ENCODE measurements at regions not wholly inside any gene's neighbourhood (a gene's known extent, or its start where the extent isn't known, plus 50 kb on each side); places are given as distances from the start of the nearest gene placed in this dataset.
A peak's percentile ranks its signal among the peaks of the same experiment; 100 is the strongest.
"Not testable (repeated sequence)": the region's sequence is repeated elsewhere in the genome, so short reads cannot be mapped to it uniquely, and the experiment has no call there.

- no peaks in the 10 kb centered on the region for H3K27me3 ChIP-seq
- H3K36me3 ChIP-seq: no peaks in the 10 kb centered on the region
- H3K27ac ChIP-seq: no peak overlapping the region
- H3K4me1 ChIP-seq: no peaks in the 10 kb centered on the region
- WGBS, 2 donors: 68 to 88% methylated on average over 2 of the region's 2 CpGs
- no peak for DNase-seq
- no peak overlapping the region for H3K4me3 ChIP-seq
- TF ChIP-seq POLR2AphosphoS5 (IDR thresholded peaks at IDR 0.05) (no peak), POLR2A (IDR thresholded peaks at IDR 0.05) (no peak), EP300 (IDR thresholded peaks at IDR 0.05) (no peak)
- TF ChIP-seq, protein P1, sequence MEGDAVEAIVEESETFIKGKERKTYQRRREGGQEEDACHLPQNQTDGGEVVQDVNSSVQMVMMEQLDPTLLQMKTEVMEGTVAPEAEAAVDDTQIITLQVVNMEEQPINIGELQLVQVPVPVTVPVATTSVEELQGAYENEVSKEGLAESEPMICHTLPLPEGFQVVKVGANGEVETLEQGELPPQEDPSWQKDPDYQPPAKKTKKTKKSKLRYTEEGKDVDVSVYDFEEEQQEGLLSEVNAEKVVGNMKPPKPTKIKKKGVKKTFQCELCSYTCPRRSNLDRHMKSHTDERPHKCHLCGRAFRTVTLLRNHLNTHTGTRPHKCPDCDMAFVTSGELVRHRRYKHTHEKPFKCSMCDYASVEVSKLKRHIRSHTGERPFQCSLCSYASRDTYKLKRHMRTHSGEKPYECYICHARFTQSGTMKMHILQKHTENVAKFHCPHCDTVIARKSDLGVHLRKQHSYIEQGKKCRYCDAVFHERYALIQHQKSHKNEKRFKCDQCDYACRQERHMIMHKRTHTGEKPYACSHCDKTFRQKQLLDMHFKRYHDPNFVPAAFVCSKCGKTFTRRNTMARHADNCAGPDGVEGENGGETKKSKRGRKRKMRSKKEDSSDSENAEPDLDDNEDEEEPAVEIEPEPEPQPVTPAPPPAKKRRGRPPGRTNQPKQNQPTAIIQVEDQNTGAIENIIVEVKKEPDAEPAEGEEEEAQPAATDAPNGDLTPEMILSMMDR (IDR thresholded peaks at IDR 0.05): no peak
- ATAC-seq (ENCODE audit: low FRiP score in 2 of 2): no peak
- H3K9me3 ChIP-seq: no peaks in the 10 kb centered on the region
Measured at GRCh38 chr5:62211405-62211804, 94.6 kb upstream of the KIF2A start.

DNA sequence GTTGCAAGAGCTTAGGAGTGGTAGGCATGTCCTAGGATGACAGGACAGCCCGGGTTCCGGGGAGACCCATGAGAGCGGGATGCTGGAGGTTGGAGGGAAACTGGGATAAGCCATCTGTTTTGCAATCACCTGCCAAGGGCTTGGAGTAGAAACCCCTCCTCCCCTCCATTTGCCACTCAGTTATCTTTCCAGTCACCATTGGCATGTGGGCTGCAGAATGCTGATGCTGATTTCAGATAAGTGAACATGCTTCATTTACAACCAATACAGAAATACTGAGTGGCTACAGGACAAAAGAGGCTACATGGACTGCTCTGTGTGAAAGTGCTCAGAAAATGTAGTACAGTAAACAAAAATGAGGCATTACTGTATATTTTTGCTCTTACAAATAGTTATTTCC lies 93.4 kb upstream of the KIF2A start:
- no peak for DNase-seq
- ATAC-seq (ENCODE audit: low FRiP score in 2 of 2): no peak
- TF ChIP-seq POLR2AphosphoS5 (IDR thresholded peaks at IDR 0.05) (no peak), EP300 (IDR thresholded peaks at IDR 0.05) (no peak), POLR2A (IDR thresholded peaks at IDR 0.05) (no peak)
- TF ChIP-seq, protein P1 (IDR thresholded peaks at IDR 0.05): no peak
- H3K27ac ChIP-seq: no peak overlapping the region
- no peaks in the 10 kb centered on the region for H3K4me1 ChIP-seq
- 92 to 95% methylated on average over 3 of the region's 3 CpGs for WGBS, 2 donors
- no peaks in the 10 kb centered on the region for H3K36me3 ChIP-seq
- no peaks in the 10 kb centered on the region for H3K9me3 ChIP-seq
- no peaks in the 10 kb centered on the region for H3K27me3 ChIP-seq
- H3K4me3 ChIP-seq: no peak overlapping the region

DNA sequence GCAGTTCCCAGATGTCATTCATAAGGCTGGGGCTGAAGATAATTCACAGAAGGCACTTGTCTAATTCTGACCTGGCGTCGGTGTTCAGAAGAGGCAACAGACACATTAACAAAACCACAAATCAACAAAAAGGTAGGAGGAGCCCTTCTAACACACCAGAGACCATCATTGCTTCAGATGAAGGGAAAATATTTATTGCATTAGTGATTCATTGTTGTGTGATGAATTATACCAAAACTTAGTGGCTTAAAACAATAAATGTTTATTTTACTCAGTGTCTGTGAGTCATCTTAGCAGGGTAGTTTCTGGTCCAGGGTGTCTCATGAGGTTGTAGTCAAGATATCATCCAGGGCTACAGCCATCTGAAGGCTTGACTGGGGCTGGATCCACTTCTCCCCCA lies 91.3 kb upstream of the KIF2A start:
- H3K9me3 ChIP-seq: no peaks in the 10 kb centered on the region
- H3K27me3 ChIP-seq: no peaks in the 10 kb centered on the region
- H3K36me3 ChIP-seq: no peaks in the 10 kb centered on the region
- no peaks in the 10 kb centered on the region for H3K4me1 ChIP-seq
- ATAC-seq (ENCODE audit: low FRiP score in 2 of 2) (no peak), DNase-seq (no peak)
- TF ChIP-seq, protein P1 (IDR thresholded peaks at IDR 0.05): no peak
- no peak for TF ChIP-seq POLR2AphosphoS5 (IDR thresholded peaks at IDR 0.05)
- TF ChIP-seq POLR2A (IDR thresholded peaks at IDR 0.05): no peak
- TF ChIP-seq EP300 (IDR thresholded peaks at IDR 0.05): no peak
- no peak overlapping the region for H3K27ac ChIP-seq
- 89 to 91% methylated on average over 2 of the region's 2 CpGs for WGBS, 2 donors
- no peak overlapping the region for H3K4me3 ChIP-seq

GRCh38 chr5:62216603-62217002 lies 89.4 kb upstream of the KIF2A start:
- H3K9me3 ChIP-seq; H3K4me3 ChIP-seq; DNase-seq; ATAC-seq (ENCODE audit: low FRiP score in 2 of 2); H3K27ac ChIP-seq; H3K27me3 ChIP-seq; H3K4me1 ChIP-seq; H3K36me3 ChIP-seq: not testable (repeated sequence)
- 69 to 75% methylated on average over 5 of the region's 5 CpGs for WGBS, 2 donors

DNA sequence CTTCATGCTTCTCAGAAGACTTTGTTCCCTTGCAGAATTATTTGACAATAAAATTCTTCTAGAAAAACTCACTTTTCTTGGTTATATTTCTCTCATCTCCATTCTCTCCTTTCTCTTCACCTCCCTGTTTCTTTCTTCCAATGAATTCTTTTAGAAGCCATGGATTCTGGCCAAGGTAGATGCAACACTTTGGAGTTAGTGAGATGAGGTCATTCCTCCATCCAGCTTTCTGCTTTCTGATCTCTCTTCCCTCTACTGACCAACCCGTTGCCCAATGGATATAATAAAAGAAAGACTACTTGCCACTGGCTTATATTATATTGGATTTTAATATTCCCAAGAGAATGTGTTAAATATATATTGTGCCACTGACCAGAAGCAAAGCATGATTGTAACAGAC lies 88.9 kb upstream of the KIF2A start:
- H3K27ac ChIP-seq, H3K4me1 ChIP-seq, H3K27me3 ChIP-seq, H3K9me3 ChIP-seq, H3K36me3 ChIP-seq, DNase-seq, H3K4me3 ChIP-seq: not testable (repeated sequence)
- WGBS, 2 donors: 54 to 71% methylated on average over 1 of the region's 1 CpG
- peak in 1 of 2 donors; percentile 58 for ATAC-seq (ENCODE audit: low FRiP score in 2 of 2)

DNA sequence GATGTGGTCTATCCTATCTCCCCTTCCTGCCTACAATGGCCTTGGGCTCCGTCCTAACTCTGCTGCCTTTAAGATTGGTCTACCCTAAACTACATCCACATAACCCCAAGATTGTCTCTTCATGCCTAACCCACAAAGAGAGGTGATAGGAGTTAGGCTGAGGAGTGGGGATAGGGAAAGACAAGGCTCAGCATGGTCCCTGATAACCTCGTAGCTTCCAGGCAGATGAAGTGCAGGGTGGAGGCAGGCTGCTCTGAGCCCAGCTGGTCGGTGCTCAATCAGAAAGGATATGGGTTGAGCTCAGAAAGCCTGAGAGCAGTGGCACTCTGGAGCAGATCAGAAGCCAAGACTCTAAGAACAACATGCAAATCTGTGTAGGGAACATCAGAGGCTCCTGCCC lies 87.1 kb upstream of the KIF2A start:
- WGBS, 2 donors: 64 to 66% methylated on average over 3 of the region's 3 CpGs
- not testable (repeated sequence) for DNase-seq; H3K27ac ChIP-seq; H3K4me1 ChIP-seq; ATAC-seq (ENCODE audit: low FRiP score in 2 of 2); H3K4me3 ChIP-seq; H3K36me3 ChIP-seq; H3K9me3 ChIP-seq; H3K27me3 ChIP-seq

DNA sequence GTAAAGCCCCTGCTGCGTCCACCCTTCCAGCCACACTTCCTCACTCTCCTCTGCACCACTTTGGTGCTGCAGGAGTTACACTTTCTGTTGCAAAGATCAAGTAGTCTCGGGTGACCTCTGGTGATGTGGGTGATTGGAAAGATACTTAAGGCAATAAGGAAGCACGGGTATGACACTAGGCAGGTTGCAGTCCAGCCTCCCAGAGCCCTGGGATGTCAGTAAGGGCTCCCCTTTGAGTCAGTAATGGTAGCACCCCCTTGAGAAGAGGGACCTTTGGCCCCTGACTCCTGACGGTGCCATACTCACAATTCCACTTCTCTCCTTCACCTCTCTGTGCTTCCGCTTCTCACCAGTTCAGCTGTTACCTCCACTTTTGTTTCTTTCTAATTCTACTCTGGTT lies 84.1 kb upstream of the KIF2A start:
- H3K36me3 ChIP-seq; H3K27me3 ChIP-seq; H3K4me1 ChIP-seq; ATAC-seq (ENCODE audit: low FRiP score in 2 of 2); H3K27ac ChIP-seq; DNase-seq; H3K9me3 ChIP-seq; H3K4me3 ChIP-seq: not testable (repeated sequence)
- 68 to 69% methylated on average over 5 of the region's 5 CpGs for WGBS, 2 donors

GRCh38 chr5:62222305-62222704 lies 83.7 kb upstream of the KIF2A start:
- H3K36me3 ChIP-seq; H3K4me3 ChIP-seq; H3K27me3 ChIP-seq; ATAC-seq (ENCODE audit: low FRiP score in 2 of 2); DNase-seq; H3K9me3 ChIP-seq; H3K4me1 ChIP-seq; H3K27ac ChIP-seq: not testable (repeated sequence)
- WGBS, 2 donors: 37 to 75% methylated on average over 2 of the region's 2 CpGs
